ENCODE measurements at regions not wholly inside any gene's neighbourhood (a gene's known extent, or its start where the extent isn't known, plus 50 kb on each side); places are given as distances from the start of the nearest gene placed in this dataset.
A peak's percentile ranks its signal among the peaks of the same experiment; 100 is the strongest.
"Not testable (repeated sequence)": the region's sequence is repeated elsewhere in the genome, so short reads cannot be mapped to it uniquely, and the experiment has no call there.

DNA sequence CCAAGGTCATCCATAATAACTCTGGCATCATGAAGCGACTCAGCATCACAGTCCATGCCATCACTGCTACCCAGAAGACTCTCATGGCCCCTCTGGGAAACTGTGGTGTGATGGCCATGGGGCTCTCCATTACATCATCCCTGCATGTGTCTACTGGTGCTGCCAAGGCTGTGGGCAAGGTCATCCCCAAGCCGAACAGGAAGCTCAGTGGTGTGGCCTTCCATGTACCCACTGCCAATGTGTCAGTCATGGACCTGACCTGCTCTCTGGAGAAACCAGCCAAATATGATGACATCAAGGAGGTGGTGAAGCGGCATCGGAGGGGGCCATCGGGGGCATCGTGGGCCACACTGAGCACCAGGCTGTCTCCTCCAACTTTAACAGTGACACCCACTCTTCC is 65.1 kb upstream of the ARHGAP29 start:
- no peak for DNase-seq

DNA sequence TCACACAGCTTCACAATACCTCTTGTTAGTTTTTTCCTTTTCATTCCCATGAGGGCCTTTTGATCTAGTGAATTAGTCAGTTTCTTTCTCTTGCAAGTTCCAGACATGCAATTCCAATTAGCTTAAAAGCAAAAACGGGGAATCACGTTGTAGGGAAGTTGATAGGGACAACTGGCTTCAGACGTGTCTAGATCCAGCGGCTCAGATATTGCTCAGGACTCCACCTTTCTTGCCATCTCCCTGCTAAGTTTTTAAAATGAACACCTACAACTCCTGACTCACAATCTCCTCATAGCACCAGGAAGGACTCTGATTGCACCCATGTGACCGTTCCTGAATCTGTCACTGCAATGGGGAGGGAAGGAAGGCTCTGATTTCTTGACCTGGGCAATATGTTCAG is 63.8 kb upstream of the ARHGAP29 start:
- no peak for DNase-seq

DNA sequence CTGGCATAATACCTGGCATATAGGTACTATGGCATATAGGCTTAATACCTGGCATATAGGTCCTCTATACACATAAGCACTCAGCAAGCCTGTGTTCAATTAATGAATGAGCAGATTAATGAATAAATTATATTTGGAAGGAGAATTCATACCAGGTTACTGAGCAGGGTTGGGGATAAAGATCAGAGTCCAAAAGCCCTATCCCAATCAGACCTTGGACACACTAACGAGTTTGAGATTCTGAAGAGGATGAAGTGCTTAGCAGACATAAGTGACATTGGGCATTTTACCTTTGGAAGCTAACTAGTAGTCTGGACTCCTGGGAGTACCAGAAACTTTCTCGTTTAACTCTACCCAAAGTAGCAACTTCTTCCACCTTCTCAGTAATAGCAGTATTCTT is 63.3 kb upstream of the ARHGAP29 start:
- no peak for DNase-seq

DNA sequence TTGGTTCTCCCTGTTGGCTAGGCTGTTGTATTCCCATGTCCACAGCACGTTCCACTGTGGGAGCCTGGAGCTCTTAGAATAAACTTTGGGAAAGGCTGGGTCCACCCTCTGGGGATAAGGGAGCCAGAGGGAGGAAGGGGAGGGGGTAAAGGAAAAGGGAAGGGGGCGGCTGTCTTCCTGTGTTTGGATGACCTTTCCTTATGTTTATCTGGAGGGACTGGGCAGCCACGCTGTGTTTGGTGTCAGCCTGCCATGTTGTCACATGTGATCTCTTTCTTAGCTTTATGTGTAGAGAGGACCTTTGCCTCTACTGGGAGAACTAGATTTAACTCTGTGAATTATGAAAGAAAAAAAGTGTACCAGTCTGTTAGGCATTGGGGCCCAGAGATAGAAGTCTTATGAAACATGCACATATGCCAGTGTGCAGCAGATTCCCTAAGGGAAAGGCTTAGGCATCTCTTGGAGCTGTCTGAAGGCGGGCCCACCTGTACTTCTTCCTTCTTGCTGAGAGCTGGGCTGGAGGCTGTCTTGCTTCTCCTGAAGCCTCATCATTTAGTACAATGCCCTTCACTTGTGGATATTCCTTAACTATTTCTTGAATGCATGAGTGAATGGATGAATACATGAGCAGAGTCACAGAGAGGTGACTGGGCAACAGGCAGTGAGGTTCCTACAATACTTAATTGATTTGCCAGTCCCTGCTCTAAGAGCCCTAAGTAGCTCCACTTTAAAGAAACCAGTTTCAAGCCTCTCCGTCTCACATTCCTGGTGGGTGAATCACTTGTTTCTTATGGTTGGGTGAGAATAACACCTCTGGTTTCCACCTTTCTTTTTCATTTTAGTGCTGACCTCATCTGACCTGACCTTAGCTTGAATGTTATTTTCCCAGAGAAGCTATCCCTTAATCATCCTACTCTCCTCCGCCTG is 62.5 kb upstream of the ARHGAP29 start:
- DNase-seq = peak; percentile 67

DNA sequence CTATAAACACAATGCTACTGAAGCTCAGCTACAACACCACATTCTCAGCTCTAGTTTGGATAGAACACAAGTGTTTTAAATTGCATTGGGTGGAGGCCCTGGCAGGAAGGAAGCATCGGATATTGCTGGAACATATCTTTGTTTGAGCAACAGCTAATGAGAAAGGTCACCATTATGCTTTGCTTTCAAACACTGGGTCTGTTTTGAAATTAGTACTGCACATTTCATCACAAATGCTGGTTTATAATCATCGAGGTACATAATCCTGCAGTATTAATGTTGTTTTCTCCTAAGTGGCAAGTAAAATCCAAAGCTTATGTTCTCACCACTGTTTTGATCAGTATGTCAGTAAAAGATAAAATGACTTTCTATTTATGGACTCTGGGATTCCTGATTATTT is 61.5 kb upstream of the ARHGAP29 start:
- no peak for DNase-seq

DNA sequence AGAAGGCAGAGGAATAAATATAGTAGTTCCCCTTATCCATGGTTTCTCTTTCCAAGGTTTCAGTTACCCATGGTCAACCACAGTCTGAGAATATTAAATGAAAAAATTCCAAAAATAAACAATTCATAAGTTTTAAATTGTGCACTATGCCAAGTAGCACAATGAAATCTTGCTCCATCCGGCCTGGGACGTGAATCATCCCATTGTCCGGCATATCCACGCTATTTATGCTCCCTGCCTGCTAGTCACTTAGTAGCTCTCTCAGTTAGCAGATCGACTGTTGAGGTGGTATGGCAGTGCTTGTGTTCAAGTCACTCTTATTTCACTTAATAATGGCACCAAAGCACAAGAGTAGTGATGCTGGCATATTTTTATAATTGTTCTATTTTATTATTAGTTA is 58.6 kb upstream of the ARHGAP29 start:
- peak; percentile 27 for DNase-seq

DNA sequence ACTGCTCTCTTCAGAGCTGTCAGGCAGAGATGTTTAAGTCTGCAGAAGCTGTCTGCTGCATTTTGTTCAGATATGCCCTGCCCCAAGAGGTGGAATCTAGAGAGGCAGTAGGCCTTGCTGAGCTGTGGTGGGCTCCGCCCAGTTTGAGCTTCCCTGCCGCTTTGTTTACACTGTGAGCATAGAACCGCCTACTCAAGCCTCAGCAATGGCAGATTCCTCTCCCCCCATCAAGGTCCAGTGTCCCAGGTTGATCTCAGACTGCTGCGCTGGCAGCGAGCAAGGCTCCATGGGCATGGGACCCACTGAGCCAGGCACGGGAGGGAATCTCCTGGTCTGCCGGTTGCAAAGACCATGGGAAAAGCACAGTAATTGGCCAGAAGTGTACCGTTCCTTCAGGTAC is 55.6 kb upstream of the ARHGAP29 start:
- DNase-seq = not testable (repeated sequence)

DNA sequence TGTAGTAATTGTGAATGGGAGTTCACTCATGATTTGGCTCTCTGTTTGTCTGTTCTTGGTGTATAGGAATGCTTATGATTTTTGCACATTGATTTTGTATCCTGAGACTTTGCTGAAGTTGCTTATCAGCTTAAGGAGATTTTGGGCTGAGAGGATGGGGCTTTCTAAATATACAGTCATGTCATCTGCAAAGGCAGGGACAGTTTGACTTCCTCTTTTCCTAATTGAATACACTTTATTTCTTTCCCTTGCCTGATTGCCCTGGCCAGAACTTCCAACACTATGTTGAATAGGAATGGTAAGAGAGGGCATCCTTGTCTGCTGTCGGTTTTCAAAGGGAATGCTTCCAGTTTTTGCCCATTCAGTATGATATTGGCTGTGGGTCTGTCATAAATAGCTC is 51.9 kb upstream of the ARHGAP29 start:
- DNase-seq = not testable (repeated sequence)

All from fibroblast of skin of right biceps (primary cell).